GM23338 (cell line): ENCODE measurements at regions not wholly inside any gene's neighbourhood (a gene's known extent, or its start where the extent isn't known, plus 50 kb on each side); places are given as distances from the start of the nearest gene placed in this dataset.

Experiments
- ATAC-seq: fragments of 200-7000 bp; cut with Tn5 transposase; 3 replicates; pipeline ENCODE4 v1.9.1; 2020
- DNase-seq: peaks from one replicate; pipeline ENCODE4 v3.0.0-alpha.2; 2015; ENCODE audit warnings: low spot score
- H2AFZ ChIP-seq: fragments of 200-600 bp; sonication (generic); 2 replicates; pipeline ENCODE4 v1.8.0; 2016; ENCODE audit warnings: antibody characterized with exemption, mild to moderate bottlenecking, moderate library complexity
- H3F3A ChIP-seq: fragments of 200-600 bp; sonication (generic); replicated peaks from 2 replicates; pipeline ENCODE4 v1.8.0; 2017; ENCODE audit warnings: antibody characterized with exemption, mixed run types, low read depth
- H3K27ac ChIP-seq: fragments of 200-600 bp; sonication (generic); 2 replicates; pipeline ENCODE4 v1.6.1; 2016; ENCODE audit warnings: low read depth
- H3K27me3 ChIP-seq: fragments of 200-600 bp; sonication (generic); 2 replicates; pipeline ENCODE4 v1.8.0; 2016; ENCODE audit warnings: mild to moderate bottlenecking, mixed run types, moderate library complexity; ENCODE audit not compliant: insufficient read depth
- H3K36me3 ChIP-seq: fragments of 200-600 bp; sonication (generic); 2 replicates; pipeline ENCODE4 v1.8.0; 2016; ENCODE audit warnings: mild to moderate bottlenecking; ENCODE audit not compliant: insufficient read depth
- H3K4me1 ChIP-seq: fragments of 200-600 bp; sonication (generic); 2 replicates; pipeline ENCODE4 v1.8.0; 2016; ENCODE audit warnings: mild to moderate bottlenecking, moderate library complexity; ENCODE audit not compliant: insufficient read depth
- H3K4me2 ChIP-seq: fragments of 200-600 bp; sonication (generic); 2 replicates; pipeline ENCODE4 v1.7.1; 2017; ENCODE audit warnings: mixed run types
- H3K4me3 ChIP-seq: fragments of 200-600 bp; sonication (generic); 2 replicates; pipeline ENCODE4 v1.6.1; 2016; ENCODE audit warnings: mixed run types
- H3K79me2 ChIP-seq: fragments of 200-600 bp; sonication (generic); replicated peaks from 2 replicates; pipeline ENCODE4 v1.8.0; 2017; ENCODE audit warnings: mild to moderate bottlenecking; ENCODE audit not compliant: insufficient read depth
- H3K9me2 ChIP-seq: fragments of 200-600 bp; sonication (generic); 2 replicates; pipeline ENCODE4 v1.8.0; 2017; ENCODE audit not compliant: insufficient read depth
- H4K20me1 ChIP-seq: fragments of 200-600 bp; sonication (generic); replicated peaks from 2 replicates; pipeline ENCODE4 v1.8.0; 2017; ENCODE audit warnings: mild to moderate bottlenecking; ENCODE audit not compliant: insufficient read depth
- H3K27ac Mint-ChIP-seq: 2 replicates; pipeline ENCODE4 v1.8.0; 2020; ENCODE audit warnings: inconsistent platforms, mild to moderate bottlenecking, moderate library complexity, mixed read lengths
- H3K27me3 Mint-ChIP-seq: 3 replicates; pipeline ENCODE4 v1.8.0; 2022; ENCODE audit warnings: low read depth, mild to moderate bottlenecking, moderate library complexity, mixed read lengths, inconsistent platforms; ENCODE audit not compliant: insufficient read depth, poor library complexity
- H3K36me3 Mint-ChIP-seq: 3 replicates; pipeline ENCODE4 v1.8.0; 2021; ENCODE audit warnings: low read depth, mild to moderate bottlenecking, inconsistent platforms, moderate library complexity, mixed read lengths
- H3K4me1 Mint-ChIP-seq: 3 replicates; pipeline ENCODE4 v1.8.0; 2020; ENCODE audit warnings: mild to moderate bottlenecking, inconsistent platforms, mixed read lengths
- H3K4me3 Mint-ChIP-seq: 3 replicates; pipeline ENCODE4 v1.8.0; 2021; ENCODE audit warnings: moderate library complexity, mild to moderate bottlenecking, inconsistent platforms, mixed read lengths
- H3K9me3 Mint-ChIP-seq: 3 replicates; pipeline ENCODE4 v1.8.0; 2020; ENCODE audit warnings: moderate library complexity, mild to moderate bottlenecking, inconsistent platforms, mixed read lengths
- CREB1 ChIP-seq: fragments of 250-450 bp; sonication (Bioruptor Pico); IDR thresholded peaks from 2 replicates; pipeline ENCODE4 v1.5.0; 2020; ENCODE audit warnings: low read depth, mild to moderate bottlenecking, moderate library complexity
- CTCF ChIP-seq, 2 experiments: fragments of 200-600 bp in 1 of 2; sonication (generic) in 1 of 2; conservative IDR thresholded peaks; 2 replicates each; pipeline versions ENCODE4 v1.5.1 to v1.6.1; 2016 to 2017; ENCODE audit warnings: antibody characterized with exemption in 2 of 2, low read depth in 2 of 2, mild to moderate bottlenecking in 2 of 2, moderate library complexity in 1 of 2
- ETS1 ChIP-seq: IDR thresholded peaks from 2 replicates; pipeline ENCODE4 v1.6.1; 2016; ENCODE audit warnings: antibody characterized with exemption
- EZH2 ChIP-seq: fragments of 200-600 bp; sonication (generic); IDR thresholded peaks from one replicate; pipeline ENCODE4 v1.8.0; 2017; ENCODE audit warnings: antibody characterized with exemption, mild to moderate bottlenecking, low read depth; ENCODE audit not compliant: unreplicated experiment
- EZH2phosphoT487 ChIP-seq: fragments of 200-600 bp; sonication (generic); IDR thresholded peaks from one replicate; pipeline ENCODE4 v1.8.1; 2018; ENCODE audit warnings: antibody characterized with exemption; ENCODE audit not compliant: unreplicated experiment
- JUNB ChIP-seq: IDR thresholded peaks from one replicate; pipeline ENCODE4 v1.6.1; 2016; ENCODE audit warnings: antibody characterized with exemption; ENCODE audit not compliant: unreplicated experiment
- NANOG ChIP-seq: IDR thresholded peaks from 2 replicates; pipeline ENCODE4 v1.6.1; 2016; ENCODE audit warnings: antibody characterized with exemption, borderline replicate concordance
- POLR2AphosphoS5 ChIP-seq: IDR thresholded peaks from 2 replicates; pipeline ENCODE4 v1.6.1; 2016; ENCODE audit warnings: antibody characterized with exemption, low read depth
- REST ChIP-seq: IDR thresholded peaks from one replicate; pipeline ENCODE4 v1.6.1; 2018; ENCODE audit warnings: antibody characterized with exemption; ENCODE audit not compliant: unreplicated experiment
- STAT1 ChIP-seq: IDR thresholded peaks from one replicate; pipeline ENCODE4 v1.6.1; 2016; ENCODE audit warnings: antibody characterized with exemption; ENCODE audit not compliant: unreplicated experiment
- ZNF114 ChIP-seq: fragments of 250-450 bp; sonication (Bioruptor Pico); IDR thresholded peaks from 2 replicates; pipeline ENCODE4 v1.5.0; 2020; ENCODE audit warnings: mild to moderate bottlenecking, moderate library complexity
- ZNF331 ChIP-seq: fragments of 250-450 bp; sonication (Bioruptor Pico); IDR thresholded peaks from 2 replicates; pipeline ENCODE4 v1.5.0; 2020; ENCODE audit warnings: low read depth, mild to moderate bottlenecking, moderate library complexity

- TF ChIP-seq REST (no peak), EZH2phosphoT487 (no peak), EZH2 (no peak), NANOG (no peak), CREB1 (CRISPR knock-in tag) (no peak), ZNF114 (CRISPR knock-in tag) (no peak)
Observed at GRCh38 chr4:151991884-151992167, 231.0 kb upstream of the GATB start (continued).

GRCh38 chr4:151991001-151991883 lies 230.4 kb upstream of the GATB start:
- H3K9me2 ChIP-seq: peaks cover 29% of the 10 kb centered on the region
- peaks cover 26% of the 10 kb centered on the region for H3K4me1 Mint-ChIP-seq
- DNase-seq (no peak), ATAC-seq (no peak)
- no peaks in the 10 kb centered on the region for H3K27me3 Mint-ChIP-seq
- no peak overlapping the region for H3K4me3 ChIP-seq
- H4K20me1 ChIP-seq: no peaks in the 10 kb centered on the region
- H3K36me3 ChIP-seq: no peaks in the 10 kb centered on the region
- peak overlapping the region; percentile 52; the same call in 1 of the 2 replicates for H3K4me2 ChIP-seq
- no peaks in the 10 kb centered on the region; the same call in 2 of the 3 replicates for H3K36me3 Mint-ChIP-seq
- peaks cover 25% of the 10 kb centered on the region for H3K4me1 ChIP-seq
- H3K27me3 ChIP-seq: no peaks in the 10 kb centered on the region
- H3K4me3 Mint-ChIP-seq: no peak overlapping the region
- H3K9me3 Mint-ChIP-seq: peaks cover 7% of the 10 kb centered on the region; the same call in 1 of the 3 replicates
- H3K27ac Mint-ChIP-seq: no peak overlapping the region
- no peak overlapping the region; the same call in 1 of the 2 replicates for H3K27ac ChIP-seq
- peak overlapping the region; percentile 80; the same call in 1 of the 2 replicates for H2AFZ ChIP-seq
- H3F3A ChIP-seq: no peaks in the 10 kb centered on the region
- H3K79me2 ChIP-seq: no peaks in the 10 kb centered on the region
- TF ChIP-seq STAT1 (no peak), POLR2AphosphoS5 (no peak), ETS1 (no peak), CREB1 (CRISPR knock-in tag) (no peak), NANOG (no peak), CTCF (conservative IDR thresholded peaks at IDR 0.05; ENCODE audit: low read depth in 2 of 2) (no peak), ZNF331 (CRISPR knock-in tag) (no peak), JUNB (no peak), EZH2phosphoT487 (no peak)
